Natural killer cell (primary cell): ENCODE measurements at regions not wholly inside any gene's neighbourhood (a gene's known extent, or its start where the extent isn't known, plus 50 kb on each side); places are given as distances from the start of the nearest gene placed in this dataset.

Source experiments
- ATAC-seq, 3 donors: fragments of 150-1000 bp in 2 of 3; fragments of 200-7000 bp in 1 of 3; cut with Tn5 transposase; 1 replicate in 1 of 3; 2 replicates in 2 of 3; pipeline ENCODE4 v1.10.0; 2021; ENCODE audit warnings: mild to moderate bottlenecking in 2 of 3, moderate library complexity in 2 of 3
- DNase-seq, 2 donors: peaks; one replicate each; pipeline versions ENCODE4 v3.0.0 to v3.0.0-alpha.2; 2013 to 2021; ENCODE audit warnings: mixed read lengths in 1 of 2
- H3K27ac ChIP-seq: one replicate; pipeline ENCODE4 v1.5.1; 2013; ENCODE audit warnings: mild to moderate bottlenecking, low read length
- H3K27me3 ChIP-seq: one replicate; pipeline ENCODE4 v1.6.1; 2013; ENCODE audit warnings: low read length; ENCODE audit not compliant: control insufficient read depth, insufficient read depth
- H3K36me3 ChIP-seq: one replicate; pipeline ENCODE4 v1.6.1; 2013; ENCODE audit warnings: low read length; ENCODE audit not compliant: control insufficient read depth, insufficient read depth
- H3K4me1 ChIP-seq: one replicate; pipeline ENCODE4 v1.6.1; 2013; ENCODE audit warnings: low read length; ENCODE audit not compliant: control insufficient read depth, insufficient read depth
- H3K4me3 ChIP-seq: one replicate; pipeline ENCODE4 v1.5.1; 2013; ENCODE audit warnings: low read length
- H3K9me3 ChIP-seq: one replicate; pipeline ENCODE4 v1.6.1; 2013; ENCODE audit warnings: low read length; ENCODE audit not compliant: control insufficient read depth, insufficient read depth
- H3K27ac Mint-ChIP-seq, 2 donors: one replicate each; pipeline ENCODE4 v1.8.0; 2022; ENCODE audit warnings: mild to moderate bottlenecking in 2 of 2, mixed read lengths in 2 of 2, moderate library complexity in 1 of 2
- H3K27me3 Mint-ChIP-seq, 2 donors: one replicate each; pipeline ENCODE4 v1.8.0; 2022; ENCODE audit warnings: low read depth in 2 of 2, mixed read lengths in 2 of 2
- H3K36me3 Mint-ChIP-seq: one replicate; pipeline ENCODE4 v1.8.0; 2022; ENCODE audit warnings: mixed read lengths
- H3K4me1 Mint-ChIP-seq, 2 donors: one replicate each; pipeline ENCODE4 v1.8.0; 2022; ENCODE audit warnings: mixed read lengths in 2 of 2
- H3K4me3 Mint-ChIP-seq: one replicate; pipeline ENCODE4 v1.8.0; 2022; ENCODE audit warnings: mild to moderate bottlenecking, moderate library complexity, mixed read lengths
- H3K9me3 Mint-ChIP-seq, 2 donors: one replicate each; pipeline ENCODE4 v1.8.0; 2022; ENCODE audit warnings: mixed read lengths in 2 of 2
- CTCF ChIP-seq: fragments of 200-600 bp; IDR thresholded peaks from one replicate; pipeline ENCODE4 v1.8.0; 2022; ENCODE audit warnings: antibody characterized with exemption
- whole genome bisulfite sequencing: methylation state at CpG from one replicate; pipeline ENCODE4 v1.1.7; 2013; ENCODE audit warnings: missing lambda C conversion rate; ENCODE audit not compliant: insufficient coverage; 5-methylcytosine and 5-hydroxymethylcytosine counted together
- intact Hi-C: fragments of 100-400 bp; cut with micrococcal nuclease; formaldehyde crosslinking; loops from one replicate; pipeline ENCODE4 v1.14.2; 2022

- Mint-ChIP-seq H3K27me3 (peaks cover 14 to 32% of the 10 kb centered on the region in 2 donors), H3K4me3 (no peak overlapping the region), H3K27ac (no peak overlapping the region), H3K4me1 (no peaks in the 10 kb centered on the region), H3K36me3 (no peaks in the 10 kb centered on the region), H3K9me3 (no peaks in the 10 kb centered on the region)
- H3K27ac ChIP-seq = no peak overlapping the region
- no peaks in the 10 kb centered on the region for H3K9me3 ChIP-seq
- 81% methylated on average over 6 of the region's 7 CpGs for WGBS
- no peaks in the 10 kb centered on the region for H3K4me1 ChIP-seq
- no peak for DNase-seq
- H3K27me3 ChIP-seq = peaks cover 3% of the 10 kb centered on the region
- H3K4me3 ChIP-seq = no peak overlapping the region
- no peaks in the 10 kb centered on the region for H3K36me3 ChIP-seq
- no peak for TF ChIP-seq CTCF
- intact Hi-C loops = no loop called here
- no peak for ATAC-seq
Measured at GRCh38 chr6:159440911-159441703, 251.9 kb downstream of the SOD2 start.

GRCh38 chr6:159440349-159440748 is 252.7 kb downstream of the SOD2 start:
- no peaks in the 10 kb centered on the region for H3K4me1 Mint-ChIP-seq
- WGBS = 67% methylated on average over 1 of the region's 4 CpGs
- Histone ChIP-seq H3K4me1 (no peaks in the 10 kb centered on the region), H3K36me3 (no peaks in the 10 kb centered on the region), H3K9me3 (no peaks in the 10 kb centered on the region), H3K27ac (no peak overlapping the region), H3K27me3 (no peaks in the 10 kb centered on the region), H3K4me3 (no peak overlapping the region)
- TF ChIP-seq CTCF = no peak
- H3K27ac Mint-ChIP-seq = no peak overlapping the region
- DNase-seq = no peak
- intact Hi-C loops = no loop called here
- ATAC-seq = no peak
- no peak overlapping the region for H3K4me3 Mint-ChIP-seq
- H3K27me3 Mint-ChIP-seq = peaks cover 14 to 32% of the 10 kb centered on the region in 2 donors
- H3K9me3 Mint-ChIP-seq = no peaks in the 10 kb centered on the region
- no peaks in the 10 kb centered on the region for H3K36me3 Mint-ChIP-seq

GRCh38 chr6:159439651-159440050 is 253.4 kb downstream of the SOD2 start:
- Mint-ChIP-seq H3K27ac (no peak overlapping the region), H3K4me3 (no peak overlapping the region), H3K36me3 (no peaks in the 10 kb centered on the region), H3K27me3 (peaks cover 14 to 32% of the 10 kb centered on the region in 2 donors), H3K9me3 (peaks cover 0 to 2% of the 10 kb centered on the region in 2 donors), H3K4me1 (no peaks in the 10 kb centered on the region)
- Histone ChIP-seq H3K4me3 (no peak overlapping the region), H3K9me3 (peaks cover 5% of the 10 kb centered on the region), H3K4me1 (no peaks in the 10 kb centered on the region), H3K27ac (no peak overlapping the region), H3K36me3 (no peaks in the 10 kb centered on the region), H3K27me3 (no peaks in the 10 kb centered on the region)
- intact Hi-C loops = no loop called here
- WGBS = 78% methylated on average over 1 of the region's 1 CpG
- ATAC-seq = no peak
- no peak for DNase-seq
- TF ChIP-seq CTCF = no peak

GRCh38 chr6:159438106-159438505 is 254.9 kb downstream of the SOD2 start:
- peaks cover 16% of the 10 kb centered on the region for H3K9me3 ChIP-seq
- no peaks in the 10 kb centered on the region for H3K36me3 ChIP-seq
- H3K36me3 Mint-ChIP-seq = no peaks in the 10 kb centered on the region
- H3K4me1 ChIP-seq = no peaks in the 10 kb centered on the region
- H3K27ac Mint-ChIP-seq = no peak overlapping the region
- H3K27me3 ChIP-seq = no peaks in the 10 kb centered on the region
- ATAC-seq = no peak
- WGBS = 82% methylated on average over 2 of the region's 2 CpGs
- intact Hi-C loops = no loop called here
- no peaks in the 10 kb centered on the region for H3K4me1 Mint-ChIP-seq
- H3K4me3 Mint-ChIP-seq = no peak overlapping the region
- no peak for DNase-seq
- TF ChIP-seq CTCF = no peak
- peaks cover 3 to 17% of the 10 kb centered on the region in 2 donors for H3K27me3 Mint-ChIP-seq
- no peak overlapping the region for H3K4me3 ChIP-seq
- H3K9me3 Mint-ChIP-seq = peaks cover 4 to 7% of the 10 kb centered on the region in 2 donors
- no peak overlapping the region for H3K27ac ChIP-seq
